ENCODE measurements at regions not wholly inside any gene's neighbourhood (a gene's known extent, or its start where the extent isn't known, plus 50 kb on each side); places are given as distances from the start of the nearest gene placed in this dataset.

DNA sequence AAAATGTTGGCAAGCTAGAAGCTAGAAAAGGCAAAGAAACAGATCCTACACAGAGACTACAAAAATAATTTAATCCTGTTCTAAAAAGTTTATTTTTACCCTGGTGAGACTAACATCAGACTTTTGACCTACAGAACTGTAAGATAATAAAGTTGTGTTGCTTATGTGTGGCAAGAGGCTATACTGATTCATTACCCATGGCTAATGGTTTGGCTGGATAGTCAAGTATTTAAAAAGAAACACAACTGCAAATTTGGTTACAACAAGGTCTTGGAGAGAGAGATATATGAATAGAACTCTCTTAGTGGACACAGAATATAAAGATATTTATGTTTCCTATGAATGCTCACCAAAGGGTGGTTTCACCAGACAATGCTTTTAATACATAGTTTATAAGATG, 364.2 kb upstream of the PLSCR5 start:
- no peak overlapping the region for H3K27ac ChIP-seq

GRCh38 chr3:146968204-146968651, 363.1 kb upstream of the PLSCR5 start:
- Histone ChIP-seq H3K27me3 (no peaks in the 10 kb centered on the region), H3K9me3 (no peaks in the 10 kb centered on the region), H3K27ac (no peak overlapping the region), H3K4me1 (no peaks in the 10 kb centered on the region), H3K4me3 (no peak overlapping the region), H3K36me3 (no peaks in the 10 kb centered on the region)
- no peak for TF ChIP-seq CTCF (IDR thresholded peaks at IDR 0.05)
- no peak for TF ChIP-seq POLR2A (IDR thresholded peaks at IDR 0.05)
- no peak for DNase-seq

More for the DNA sequence above, 364.2 kb upstream of the PLSCR5 start:
- no peak for DNase-seq
- no peaks in the 10 kb centered on the region for H3K9me3 ChIP-seq
- H3K27me3 ChIP-seq, result no peaks in the 10 kb centered on the region
- H3K36me3 ChIP-seq, result no peaks in the 10 kb centered on the region
- H3K4me1 ChIP-seq, result no peaks in the 10 kb centered on the region
- H3K4me3 ChIP-seq, result no peak overlapping the region
- TF ChIP-seq POLR2A (IDR thresholded peaks at IDR 0.05), result no peak
- no peak for TF ChIP-seq CTCF (IDR thresholded peaks at IDR 0.05)

- no peak for TF ChIP-seq POLR2A (IDR thresholded peaks at IDR 0.05)
- DNase-seq, result no peak
- no peaks in the 10 kb centered on the region for H3K27me3 ChIP-seq
Measured at GRCh38 chr3:146967783-146968182, 362.6 kb upstream of the PLSCR5 start.

GRCh38 chr3:146966124-146966523, 361.0 kb upstream of the PLSCR5 start:
- no peaks in the 10 kb centered on the region for H3K9me3 ChIP-seq
- H3K4me3 ChIP-seq, result no peak overlapping the region
- no peaks in the 10 kb centered on the region for H3K36me3 ChIP-seq
- no peak for DNase-seq
- no peaks in the 10 kb centered on the region for H3K27me3 ChIP-seq
- no peak overlapping the region for H3K27ac ChIP-seq
- TF ChIP-seq POLR2A (IDR thresholded peaks at IDR 0.05) (no peak), CTCF (IDR thresholded peaks at IDR 0.05) (no peak)
- no peaks in the 10 kb centered on the region for H3K4me1 ChIP-seq

More at GRCh38 chr3:146967783-146968182, 362.6 kb upstream of the PLSCR5 start:
- no peak overlapping the region for H3K27ac ChIP-seq
- no peak overlapping the region for H3K4me3 ChIP-seq
- H3K36me3 ChIP-seq, result no peaks in the 10 kb centered on the region
- H3K4me1 ChIP-seq, result no peaks in the 10 kb centered on the region
- H3K9me3 ChIP-seq, result no peaks in the 10 kb centered on the region

DNA sequence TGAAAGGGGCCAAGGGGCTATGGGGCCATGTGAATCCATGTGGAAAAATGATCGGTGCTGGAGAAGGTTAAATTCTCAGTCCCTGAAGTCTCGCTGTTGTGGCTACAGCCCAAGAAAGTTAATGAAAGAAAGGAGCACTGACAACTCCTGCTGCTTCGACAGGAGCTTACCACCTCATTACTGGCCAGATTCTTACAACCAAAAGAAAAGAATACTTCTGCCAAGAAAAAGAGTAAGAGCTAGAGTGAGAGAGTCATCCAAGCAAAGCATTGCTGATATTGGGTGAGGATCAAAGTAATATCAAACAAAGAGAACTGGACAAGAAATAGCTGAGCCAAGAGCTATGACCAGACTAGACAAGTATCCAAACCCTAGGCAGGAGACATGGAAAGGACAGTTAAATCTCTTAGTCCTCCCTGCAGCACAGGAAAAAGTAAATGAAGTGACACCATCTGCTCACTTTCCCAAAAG, 348.4 kb upstream of the PLSCR5 start:
- Histone ChIP-seq H3K27ac (no peak overlapping the region), H3K27me3 (no peaks in the 10 kb centered on the region), H3K4me1 (no peaks in the 10 kb centered on the region), H3K4me3 (no peak overlapping the region), H3K9me3 (no peaks in the 10 kb centered on the region), H3K36me3 (no peaks in the 10 kb centered on the region)
- TF ChIP-seq POLR2A (IDR thresholded peaks at IDR 0.05), result no peak
- no peak for TF ChIP-seq CTCF (IDR thresholded peaks at IDR 0.05)
- DNase-seq, result no peak

DNA sequence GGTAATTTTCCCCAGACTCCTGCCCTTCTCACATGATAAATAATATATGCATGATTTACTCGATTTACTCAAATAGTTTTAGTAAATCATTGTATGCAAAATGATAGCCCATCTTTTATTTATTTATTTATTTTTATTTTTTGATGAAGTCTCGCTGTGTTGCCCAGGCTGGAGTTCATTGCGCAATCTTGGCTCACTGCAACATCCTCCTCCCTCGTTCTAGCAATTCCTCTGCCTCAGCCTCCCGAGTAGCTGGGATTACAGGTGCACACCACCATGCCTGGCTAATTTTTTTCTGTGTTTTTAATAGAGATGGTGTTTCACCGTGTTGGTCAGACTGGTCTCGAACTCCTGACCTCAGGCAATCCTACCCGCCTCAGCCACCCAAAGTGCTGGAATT, 343.8 kb upstream of the PLSCR5 start:
- no peak for TF ChIP-seq POLR2A (IDR thresholded peaks at IDR 0.05)
- TF ChIP-seq CTCF (IDR thresholded peaks at IDR 0.05), result no peak
- Histone ChIP-seq H3K27me3 (no peaks in the 10 kb centered on the region), H3K36me3 (no peaks in the 10 kb centered on the region), H3K27ac (no peak overlapping the region), H3K4me1 (no peaks in the 10 kb centered on the region), H3K4me3 (no peak overlapping the region), H3K9me3 (no peaks in the 10 kb centered on the region)
- no peak for DNase-seq

Measured in Peyer's patch (tissue), 4 donors.